ENCODE measurements at regions not wholly inside any gene's neighbourhood (a gene's known extent, or its start where the extent isn't known, plus 50 kb on each side); places are given as distances from the start of the nearest gene placed in this dataset.

GRCh38 chr7:94303118-94303517 lies 91.6 kb upstream of the COL1A2 start:
- H3K4me3 ChIP-seq (ENCODE audit: insufficient read depth, low read depth, low read length), result no peak overlapping the region
- no peak for TF ChIP-seq EZH2 (IDR thresholded peaks at IDR 0.05; ENCODE audit: insufficient read depth, low read length)
- TF ChIP-seq, protein P1, sequence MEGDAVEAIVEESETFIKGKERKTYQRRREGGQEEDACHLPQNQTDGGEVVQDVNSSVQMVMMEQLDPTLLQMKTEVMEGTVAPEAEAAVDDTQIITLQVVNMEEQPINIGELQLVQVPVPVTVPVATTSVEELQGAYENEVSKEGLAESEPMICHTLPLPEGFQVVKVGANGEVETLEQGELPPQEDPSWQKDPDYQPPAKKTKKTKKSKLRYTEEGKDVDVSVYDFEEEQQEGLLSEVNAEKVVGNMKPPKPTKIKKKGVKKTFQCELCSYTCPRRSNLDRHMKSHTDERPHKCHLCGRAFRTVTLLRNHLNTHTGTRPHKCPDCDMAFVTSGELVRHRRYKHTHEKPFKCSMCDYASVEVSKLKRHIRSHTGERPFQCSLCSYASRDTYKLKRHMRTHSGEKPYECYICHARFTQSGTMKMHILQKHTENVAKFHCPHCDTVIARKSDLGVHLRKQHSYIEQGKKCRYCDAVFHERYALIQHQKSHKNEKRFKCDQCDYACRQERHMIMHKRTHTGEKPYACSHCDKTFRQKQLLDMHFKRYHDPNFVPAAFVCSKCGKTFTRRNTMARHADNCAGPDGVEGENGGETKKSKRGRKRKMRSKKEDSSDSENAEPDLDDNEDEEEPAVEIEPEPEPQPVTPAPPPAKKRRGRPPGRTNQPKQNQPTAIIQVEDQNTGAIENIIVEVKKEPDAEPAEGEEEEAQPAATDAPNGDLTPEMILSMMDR (IDR thresholded peaks at IDR 0.05; ENCODE audit: insufficient read depth, low read depth, low read length), result no peak
- no peaks in the 10 kb centered on the region for H3K36me3 ChIP-seq (ENCODE audit: insufficient read depth, low read length)
- H3K79me2 ChIP-seq (ENCODE audit: insufficient read depth, low read length), result peaks cover 8% of the 10 kb centered on the region
- peak overlapping the region; percentile 52 for H3K4me2 ChIP-seq (ENCODE audit: low read length)
- DNase-seq (ENCODE audit: low read depth) (no peak), FAIRE-seq (no peak)
- no peaks in the 10 kb centered on the region for H3K9me3 ChIP-seq (ENCODE audit: insufficient read depth, low read depth, low read length)
- H4K20me1 ChIP-seq (ENCODE audit: insufficient read depth, low read length), result no peaks in the 10 kb centered on the region
- H3K9ac ChIP-seq (ENCODE audit: low read length), result peak overlapping the region; percentile 38
- peak overlapping the region; percentile 99 for H3K27ac Mint-ChIP-seq (ENCODE audit: unreplicated experiment)
- H3K36me3 Mint-ChIP-seq (ENCODE audit: low read depth, unreplicated experiment), result peaks cover 5% of the 10 kb centered on the region
- H3K4me1 Mint-ChIP-seq (ENCODE audit: low read depth, unreplicated experiment), result peaks cover 70% of the 10 kb centered on the region
- no peaks in the 10 kb centered on the region for H3K27me3 Mint-ChIP-seq (ENCODE audit: low read depth, unreplicated experiment)
- H3K27ac ChIP-seq (ENCODE audit: low read depth, low read length), result peak overlapping the region; percentile 49
- peak overlapping the region; percentile 55 for H3K4me3 Mint-ChIP-seq (ENCODE audit: unreplicated experiment)
- no peaks in the 10 kb centered on the region for H3K27me3 ChIP-seq (ENCODE audit: insufficient read depth, low read length)
- H3K4me1 ChIP-seq (ENCODE audit: insufficient read depth, low read length), result peaks cover 55% of the 10 kb centered on the region
- peaks cover 4% of the 10 kb centered on the region for H3K9me3 Mint-ChIP-seq (ENCODE audit: unreplicated experiment)
- H2AFZ ChIP-seq (ENCODE audit: low read depth, low read length), result no peak overlapping the region

DNA sequence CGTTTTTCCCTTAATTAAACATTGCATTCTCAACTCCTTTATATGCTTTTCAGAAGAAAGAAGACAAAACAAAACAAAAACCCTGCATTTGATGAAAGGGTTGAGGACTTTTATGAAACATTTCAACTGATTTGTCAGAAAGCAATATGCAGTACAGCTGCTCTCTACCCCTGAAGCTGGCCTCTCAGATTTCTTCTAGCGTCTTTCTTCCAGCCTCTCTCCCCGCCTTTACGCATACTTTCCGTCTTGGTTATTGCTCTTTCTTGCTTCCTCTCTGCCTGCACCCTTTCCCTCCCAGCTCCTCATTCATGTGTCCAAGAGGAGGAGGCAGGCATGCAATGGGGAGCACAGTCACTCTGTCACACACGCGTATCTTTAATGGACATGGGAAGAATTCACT lies 91.0 kb upstream of the COL1A2 start:
- peak overlapping the region; percentile 38 for H3K9ac ChIP-seq (ENCODE audit: low read length)
- H3K4me2 ChIP-seq (ENCODE audit: low read length), result peak overlapping the region; percentile 52
- peak; percentile 32 for FAIRE-seq

GRCh38 chr7:94304878-94305277 lies 89.8 kb upstream of the COL1A2 start:
- TF ChIP-seq EZH2 (IDR thresholded peaks at IDR 0.05; ENCODE audit: insufficient read depth, low read length), result no peak
- TF ChIP-seq, protein P1 (IDR thresholded peaks at IDR 0.05; ENCODE audit: insufficient read depth, low read depth, low read length), result no peak
- Histone ChIP-seq H3K79me2 (ENCODE audit: insufficient read depth, low read length) (peaks cover 5% of the 10 kb centered on the region), H3K27ac (ENCODE audit: low read depth, low read length) (no peak overlapping the region), H4K20me1 (ENCODE audit: insufficient read depth, low read length) (no peaks in the 10 kb centered on the region), H3K4me1 (ENCODE audit: insufficient read depth, low read length) (peaks cover 39% of the 10 kb centered on the region), H3K4me3 (ENCODE audit: insufficient read depth, low read depth, low read length) (no peak overlapping the region), H3K27me3 (ENCODE audit: insufficient read depth, low read length) (no peaks in the 10 kb centered on the region), H3K36me3 (ENCODE audit: insufficient read depth, low read length) (no peaks in the 10 kb centered on the region), H3K4me2 (ENCODE audit: low read length) (no peak overlapping the region), H2AFZ (ENCODE audit: low read depth, low read length) (no peak overlapping the region), H3K9me3 (ENCODE audit: insufficient read depth, low read depth, low read length) (no peaks in the 10 kb centered on the region), H3K9ac (ENCODE audit: low read length) (no peak overlapping the region)
- FAIRE-seq (no peak), DNase-seq (ENCODE audit: low read depth) (no peak)
- peak overlapping the region; percentile 23 for H3K4me3 Mint-ChIP-seq (ENCODE audit: unreplicated experiment)
- no peaks in the 10 kb centered on the region for H3K27me3 Mint-ChIP-seq (ENCODE audit: low read depth, unreplicated experiment)
- peaks cover 8% of the 10 kb centered on the region for H3K36me3 Mint-ChIP-seq (ENCODE audit: low read depth, unreplicated experiment)
- peaks cover 8% of the 10 kb centered on the region for H3K9me3 Mint-ChIP-seq (ENCODE audit: unreplicated experiment)
- H3K27ac Mint-ChIP-seq (ENCODE audit: unreplicated experiment), result no peak overlapping the region
- peaks cover 55% of the 10 kb centered on the region for H3K4me1 Mint-ChIP-seq (ENCODE audit: low read depth, unreplicated experiment)

More for the DNA sequence above, 91.0 kb upstream of the COL1A2 start:
- TF ChIP-seq EZH2 (IDR thresholded peaks at IDR 0.05; ENCODE audit: insufficient read depth, low read length), result no peak
- TF ChIP-seq, protein P1 (IDR thresholded peaks at IDR 0.05; ENCODE audit: insufficient read depth, low read depth, low read length), result no peak
- peak; percentile 68 for DNase-seq (ENCODE audit: low read depth)
- no peak overlapping the region for H3K4me3 Mint-ChIP-seq (ENCODE audit: unreplicated experiment)
- H3K4me3 ChIP-seq (ENCODE audit: insufficient read depth, low read depth, low read length), result no peak overlapping the region
- no peaks in the 10 kb centered on the region for H3K9me3 ChIP-seq (ENCODE audit: insufficient read depth, low read depth, low read length)
- H2AFZ ChIP-seq (ENCODE audit: low read depth, low read length), result no peak overlapping the region
- H4K20me1 ChIP-seq (ENCODE audit: insufficient read depth, low read length), result no peaks in the 10 kb centered on the region
- H3K4me1 ChIP-seq (ENCODE audit: insufficient read depth, low read length), result peaks cover 50% of the 10 kb centered on the region
- H3K27ac Mint-ChIP-seq (ENCODE audit: unreplicated experiment), result peak overlapping the region; percentile 99
- H3K27me3 ChIP-seq (ENCODE audit: insufficient read depth, low read length), result no peaks in the 10 kb centered on the region
- peaks cover 66% of the 10 kb centered on the region for H3K4me1 Mint-ChIP-seq (ENCODE audit: low read depth, unreplicated experiment)
- peaks cover 4% of the 10 kb centered on the region for H3K9me3 Mint-ChIP-seq (ENCODE audit: unreplicated experiment)
- H3K36me3 ChIP-seq (ENCODE audit: insufficient read depth, low read length), result no peaks in the 10 kb centered on the region
- peak overlapping the region; percentile 49 for H3K27ac ChIP-seq (ENCODE audit: low read depth, low read length)
- H3K36me3 Mint-ChIP-seq (ENCODE audit: low read depth, unreplicated experiment), result peaks cover 5% of the 10 kb centered on the region
- peaks cover 5% of the 10 kb centered on the region for H3K79me2 ChIP-seq (ENCODE audit: insufficient read depth, low read length)
- no peaks in the 10 kb centered on the region for H3K27me3 Mint-ChIP-seq (ENCODE audit: low read depth, unreplicated experiment)

Measured in astrocyte (in vitro differentiated cells and primary cell).